Fibroblast of mammary gland (primary cell): ENCODE measurements at regions not wholly inside any gene's neighbourhood (a gene's known extent, or its start where the extent isn't known, plus 50 kb on each side); places are given as distances from the start of the nearest gene placed in this dataset.

Experiments
- DNase-seq: peaks from one replicate; pipeline ENCODE4 v3.0.0-alpha.2; 2010; ENCODE audit warnings: low read depth
- H3K4me3 ChIP-seq: 2 replicates; pipeline ENCODE4 v1.5.1; 2011; ENCODE audit warnings: low read depth, mild to moderate bottlenecking, low read length, moderate library complexity; ENCODE audit not compliant: control insufficient read depth
- TF ChIP-seq, protein P1 (sequence below): conservative IDR thresholded peaks from 2 replicates; pipeline ENCODE4 v1.5.1; 2011; ENCODE audit warnings: low read depth, low read length, inconsistent platforms; ENCODE audit not compliant: control insufficient read depth, insufficient read depth

DNA sequence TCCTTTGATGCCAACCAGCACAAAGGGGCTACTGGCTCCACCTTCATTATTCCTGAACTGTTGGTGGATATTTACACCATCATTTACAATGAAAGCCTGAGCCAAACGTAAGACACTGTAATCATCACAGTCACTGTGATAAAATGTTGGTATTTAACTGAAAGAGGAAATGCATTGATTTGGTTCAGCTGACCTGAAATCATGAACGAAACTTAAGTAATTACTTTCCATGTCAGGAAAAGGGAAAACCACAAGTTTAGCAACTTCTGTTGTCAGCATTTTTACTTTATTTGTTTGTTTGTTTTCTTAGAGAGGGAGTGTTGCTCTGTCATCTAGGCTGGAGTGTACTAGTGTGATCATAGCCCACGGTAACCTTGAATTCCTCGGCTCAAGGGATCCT, 247.8 kb upstream of the FAM47A start:
- peak; percentile 11 for DNase-seq
- TF ChIP-seq, protein P1, sequence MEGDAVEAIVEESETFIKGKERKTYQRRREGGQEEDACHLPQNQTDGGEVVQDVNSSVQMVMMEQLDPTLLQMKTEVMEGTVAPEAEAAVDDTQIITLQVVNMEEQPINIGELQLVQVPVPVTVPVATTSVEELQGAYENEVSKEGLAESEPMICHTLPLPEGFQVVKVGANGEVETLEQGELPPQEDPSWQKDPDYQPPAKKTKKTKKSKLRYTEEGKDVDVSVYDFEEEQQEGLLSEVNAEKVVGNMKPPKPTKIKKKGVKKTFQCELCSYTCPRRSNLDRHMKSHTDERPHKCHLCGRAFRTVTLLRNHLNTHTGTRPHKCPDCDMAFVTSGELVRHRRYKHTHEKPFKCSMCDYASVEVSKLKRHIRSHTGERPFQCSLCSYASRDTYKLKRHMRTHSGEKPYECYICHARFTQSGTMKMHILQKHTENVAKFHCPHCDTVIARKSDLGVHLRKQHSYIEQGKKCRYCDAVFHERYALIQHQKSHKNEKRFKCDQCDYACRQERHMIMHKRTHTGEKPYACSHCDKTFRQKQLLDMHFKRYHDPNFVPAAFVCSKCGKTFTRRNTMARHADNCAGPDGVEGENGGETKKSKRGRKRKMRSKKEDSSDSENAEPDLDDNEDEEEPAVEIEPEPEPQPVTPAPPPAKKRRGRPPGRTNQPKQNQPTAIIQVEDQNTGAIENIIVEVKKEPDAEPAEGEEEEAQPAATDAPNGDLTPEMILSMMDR: no peak
- H3K4me3 ChIP-seq: no peak overlapping the region

DNA sequence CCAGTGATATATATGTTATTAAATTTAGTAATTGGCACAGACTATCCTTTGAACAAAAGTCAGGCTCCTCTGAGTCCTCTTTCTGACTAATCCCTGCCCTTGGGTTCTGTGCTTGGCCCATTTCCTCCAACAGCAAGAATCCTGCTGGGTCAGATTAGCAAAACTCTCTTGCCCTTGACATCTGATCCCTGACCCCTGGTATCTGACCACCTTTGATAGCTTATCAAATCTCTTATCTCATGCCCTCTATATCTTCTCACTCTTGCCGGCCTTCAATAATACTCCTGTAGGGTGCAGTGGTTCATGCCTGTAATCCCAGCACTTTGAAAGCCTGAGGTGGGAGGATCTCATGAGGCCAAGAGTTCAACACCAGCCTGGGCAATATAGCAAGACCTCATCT, 245.5 kb upstream of the FAM47A start:
- no peak for DNase-seq
- H3K4me3 ChIP-seq: no peak overlapping the region
- TF ChIP-seq, protein P1: no peak

DNA sequence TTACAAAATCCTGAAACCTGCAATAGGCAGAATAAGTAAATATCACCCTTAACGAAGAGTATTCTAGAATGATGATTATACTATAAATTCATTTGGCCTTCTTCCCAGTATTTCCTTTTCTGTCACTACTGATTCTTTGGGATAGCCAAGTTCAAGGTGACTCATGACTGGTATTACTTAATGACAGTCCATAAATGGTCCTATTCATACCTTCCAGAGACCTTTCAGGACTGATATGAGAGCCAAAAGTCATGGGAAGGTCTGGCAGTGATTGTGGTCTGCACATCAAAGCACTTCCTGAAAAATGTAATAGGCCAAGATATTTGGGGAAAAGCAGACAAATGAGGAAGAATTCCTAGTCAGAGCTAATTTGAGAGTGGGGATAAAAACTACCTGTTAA, 239.6 kb upstream of the FAM47A start:
- no peak overlapping the region for H3K4me3 ChIP-seq
- TF ChIP-seq, protein P1: no peak
- peak; percentile 5 for DNase-seq

DNA sequence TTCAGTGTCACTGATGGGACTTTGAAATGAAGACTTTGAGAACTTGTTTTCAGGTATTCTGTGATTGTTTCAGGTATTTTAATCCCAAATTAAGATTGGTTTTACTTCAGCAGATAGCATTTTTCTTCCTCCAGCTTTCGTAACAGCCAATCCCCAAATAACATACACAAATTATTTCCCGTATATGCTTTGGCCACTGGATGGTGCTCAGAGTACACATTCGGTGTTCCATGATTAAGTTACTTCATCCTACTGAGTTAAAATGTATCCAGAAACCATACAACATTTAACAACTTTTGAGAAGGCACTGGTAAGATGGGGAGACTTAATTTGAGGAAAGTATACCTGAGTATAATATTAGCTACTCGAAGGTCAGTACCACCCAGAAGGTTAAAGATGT, 233.4 kb upstream of the FAM47A start:
- DNase-seq: peak; percentile 38
- no peak overlapping the region for H3K4me3 ChIP-seq
- TF ChIP-seq, protein P1: peak; percentile 38

DNA sequence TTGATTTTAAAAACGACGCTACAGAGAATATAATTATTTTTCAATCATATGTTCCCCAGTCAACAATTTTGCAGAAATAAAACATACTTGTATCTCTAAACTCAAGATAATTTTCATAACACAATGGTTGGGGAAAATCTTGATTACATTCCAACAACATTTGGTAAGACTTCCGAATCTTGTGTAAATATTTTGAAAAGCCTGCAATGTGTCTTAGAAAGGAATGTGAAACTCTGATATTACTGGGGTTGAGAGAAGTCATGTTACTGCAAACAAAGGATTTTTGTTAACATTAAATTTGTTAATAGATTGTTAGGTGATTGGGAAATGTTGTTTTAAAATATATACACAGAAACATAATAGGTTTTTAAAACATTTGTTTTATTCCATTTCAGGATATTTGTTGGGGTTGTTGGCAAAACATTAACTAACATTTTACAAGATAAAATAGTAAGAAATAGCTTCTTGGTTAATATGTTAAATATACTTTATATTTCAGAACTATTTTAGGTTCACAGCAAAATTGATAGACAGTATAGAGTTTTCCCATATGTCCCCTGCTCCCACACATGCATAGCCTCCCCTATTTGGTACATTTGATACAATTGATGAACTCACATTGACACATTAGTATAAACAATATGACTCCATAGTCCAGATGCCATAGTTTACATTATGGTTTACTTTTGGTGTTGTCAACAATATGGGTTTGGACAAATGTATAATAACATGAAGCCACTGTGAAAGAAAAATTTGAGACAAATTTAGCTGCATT, 218.6 kb upstream of the FAM47A start:
- TF ChIP-seq, protein P1: no peak
- DNase-seq: no peak
- no peak overlapping the region for H3K4me3 ChIP-seq

DNA sequence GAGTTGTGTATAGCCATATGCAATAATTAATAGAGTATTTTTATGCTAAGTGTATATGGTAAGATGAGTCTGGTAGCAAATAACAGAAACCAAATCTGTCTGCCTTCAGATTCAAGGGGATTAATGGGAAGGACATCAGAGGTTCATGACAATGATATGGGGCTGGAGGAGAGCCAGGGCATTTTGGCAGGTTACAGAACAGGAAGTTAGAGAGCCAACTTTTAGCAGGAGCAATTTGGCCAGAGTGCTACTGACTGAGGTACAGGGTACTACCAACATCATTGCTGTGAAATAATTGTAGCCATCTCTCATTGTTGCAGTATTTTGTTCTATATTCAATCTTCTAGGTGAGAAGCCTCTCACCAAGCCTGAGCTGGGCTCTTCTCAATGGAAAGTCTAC, 210.9 kb upstream of the FAM47A start:
- no peak for DNase-seq
- TF ChIP-seq, protein P1: no peak
- no peak overlapping the region for H3K4me3 ChIP-seq
